ENCODE measurements at regions not wholly inside any gene's neighbourhood (a gene's known extent, or its start where the extent isn't known, plus 50 kb on each side); places are given as distances from the start of the nearest gene placed in this dataset.
A peak's percentile ranks its signal among the peaks of the same experiment; 100 is the strongest.
"Not testable (repeated sequence)": the region's sequence is repeated elsewhere in the genome, so short reads cannot be mapped to it uniquely, and the experiment has no call there.

DNA sequence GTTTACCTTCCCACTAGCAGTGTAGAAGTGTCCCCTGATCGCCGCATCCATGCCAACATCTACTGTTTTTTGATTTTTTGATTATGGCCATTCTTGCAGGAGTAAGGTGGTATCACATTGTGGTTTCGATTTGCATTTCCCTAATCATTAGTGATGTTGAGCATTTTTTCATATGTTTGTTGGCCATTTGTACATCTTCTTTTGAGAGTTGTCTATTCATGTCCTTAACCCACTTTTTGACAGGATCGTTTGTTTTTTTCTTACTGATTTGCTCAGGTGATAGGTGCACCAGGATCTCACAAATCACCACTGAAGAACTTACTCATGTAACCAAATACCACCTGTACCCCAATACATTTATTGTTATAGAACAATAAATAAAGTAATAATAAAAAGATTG lies 114.5 kb downstream of the GATA6 start:
- not testable (repeated sequence) for DNase-seq

DNA sequence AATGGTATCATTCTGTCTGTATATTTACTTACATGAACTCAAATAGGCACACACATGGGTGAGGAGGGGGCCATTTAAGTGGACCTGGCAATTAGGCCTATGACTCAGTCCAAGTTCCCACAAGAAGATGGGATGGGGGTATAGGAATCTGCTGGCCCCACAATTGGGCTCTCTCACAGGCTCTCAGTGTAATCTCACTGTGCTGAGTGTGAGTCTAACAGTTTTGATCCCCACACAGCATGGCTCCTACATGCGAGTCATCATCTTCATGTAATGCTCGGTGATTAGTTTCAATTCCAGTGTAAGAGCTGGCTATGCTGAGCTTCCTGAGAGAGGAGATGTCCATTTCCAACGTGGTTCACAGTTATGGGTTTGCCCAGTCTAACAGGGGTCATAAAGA lies 114.0 kb downstream of the GATA6 start:
- DNase-seq, result peak; percentile 57

GRCh38 chr18:22283116-22283395 lies 113.7 kb downstream of the GATA6 start:
- DNase-seq, result no peak

DNA sequence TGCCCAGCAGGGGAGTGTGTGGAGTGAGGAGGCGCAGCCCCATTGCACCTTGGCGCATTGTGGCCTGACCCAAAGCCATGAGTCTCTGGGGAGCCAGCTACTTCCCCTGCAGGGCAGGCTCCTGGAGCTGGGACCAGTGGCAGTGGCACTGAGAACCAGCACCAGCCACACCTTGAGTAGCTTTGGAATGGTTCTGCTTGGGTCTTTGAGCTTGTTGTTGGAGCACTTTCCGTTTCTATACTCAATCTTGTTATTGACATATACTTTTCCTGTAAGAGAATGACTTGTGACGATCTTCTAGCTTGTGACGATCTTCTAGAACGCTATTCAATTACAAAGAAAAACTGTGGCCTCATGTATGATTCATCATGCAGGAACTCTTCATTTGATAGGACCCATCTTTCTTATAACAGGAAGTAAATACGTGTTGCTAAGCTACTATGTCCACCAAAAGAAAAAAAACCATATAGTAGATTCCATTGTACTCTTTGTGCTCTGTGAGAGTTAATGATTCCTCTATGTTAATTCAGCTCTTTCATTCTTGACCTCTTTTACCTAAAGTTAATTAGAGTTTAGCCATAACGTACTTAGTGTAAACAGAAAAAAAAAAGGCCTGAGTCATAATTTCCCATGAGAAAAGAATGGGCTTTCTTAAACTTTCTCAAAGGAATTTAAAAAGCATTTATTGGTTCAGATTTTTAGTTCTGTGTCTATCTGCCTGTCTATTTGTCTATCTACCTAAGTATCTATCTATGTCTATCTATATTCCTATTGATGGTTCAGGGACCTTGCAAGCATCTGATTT lies 113.1 kb downstream of the GATA6 start:
- peak; percentile 82 for DNase-seq

GRCh38 chr18:22280453-22280750 lies 111.0 kb downstream of the GATA6 start:
- no peak for DNase-seq

DNA sequence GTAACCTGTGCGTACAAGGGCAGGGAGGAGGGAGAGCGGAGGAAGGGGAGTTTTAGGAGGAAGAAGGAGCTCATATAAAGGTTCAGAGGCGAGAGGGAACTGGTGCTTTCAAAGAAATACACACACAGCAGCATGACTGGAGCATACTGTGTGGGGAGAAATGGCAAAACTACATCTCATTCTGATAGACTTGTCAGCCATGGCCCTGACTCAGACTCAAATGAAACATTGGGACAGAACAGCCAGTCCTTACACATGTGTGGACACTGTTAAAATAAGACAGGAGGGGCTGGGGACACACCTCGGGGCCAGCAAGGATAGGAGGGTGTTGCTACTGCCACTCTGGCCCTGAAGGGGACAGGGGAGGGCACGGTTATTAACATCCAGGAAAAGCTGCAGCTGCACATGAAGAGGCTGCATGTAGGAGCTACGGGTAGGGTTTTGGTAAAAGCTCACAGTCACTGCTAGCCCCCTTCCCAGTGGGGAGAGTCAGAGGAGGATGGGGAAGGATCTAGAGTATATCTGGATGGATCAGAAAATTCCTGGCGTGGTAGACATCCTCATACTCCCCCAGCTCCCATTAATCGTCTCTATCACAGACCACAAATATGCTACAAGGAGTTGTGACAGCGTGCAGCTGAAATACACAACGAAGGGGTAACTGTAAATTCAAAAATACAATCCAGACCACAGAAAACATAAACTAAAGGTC lies 110.5 kb downstream of the GATA6 start:
- peak; percentile 80 for DNase-seq

- no peak for DNase-seq
Measured at GRCh38 chr18:22278798-22279197, 109.4 kb downstream of the GATA6 start.

GRCh38 chr18:22277758-22278157 lies 108.4 kb downstream of the GATA6 start:
- no peak for DNase-seq

DNA sequence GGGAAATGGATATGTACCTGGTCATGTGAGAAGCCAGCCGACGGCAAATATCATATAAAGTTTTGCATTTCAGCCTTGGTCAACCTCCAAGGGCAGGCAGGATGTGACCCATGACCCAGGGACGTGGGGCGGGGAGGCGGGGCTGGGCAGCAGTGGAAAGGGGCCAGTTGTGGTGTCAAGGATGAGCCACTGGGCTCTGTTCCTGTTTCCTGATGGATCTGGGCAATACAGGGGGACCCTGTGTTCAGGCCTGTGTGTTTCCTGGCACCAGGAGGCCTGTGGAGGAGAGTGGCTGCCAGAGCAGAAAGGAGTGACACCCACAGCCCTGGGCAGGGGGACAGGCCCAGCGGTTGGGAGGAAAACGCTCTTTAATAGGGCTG lies 106.9 kb downstream of the GATA6 start:
- DNase-seq, result no peak

GRCh38 chr18:22275706-22276333 lies 106.4 kb downstream of the GATA6 start:
- no peak for DNase-seq

DNA sequence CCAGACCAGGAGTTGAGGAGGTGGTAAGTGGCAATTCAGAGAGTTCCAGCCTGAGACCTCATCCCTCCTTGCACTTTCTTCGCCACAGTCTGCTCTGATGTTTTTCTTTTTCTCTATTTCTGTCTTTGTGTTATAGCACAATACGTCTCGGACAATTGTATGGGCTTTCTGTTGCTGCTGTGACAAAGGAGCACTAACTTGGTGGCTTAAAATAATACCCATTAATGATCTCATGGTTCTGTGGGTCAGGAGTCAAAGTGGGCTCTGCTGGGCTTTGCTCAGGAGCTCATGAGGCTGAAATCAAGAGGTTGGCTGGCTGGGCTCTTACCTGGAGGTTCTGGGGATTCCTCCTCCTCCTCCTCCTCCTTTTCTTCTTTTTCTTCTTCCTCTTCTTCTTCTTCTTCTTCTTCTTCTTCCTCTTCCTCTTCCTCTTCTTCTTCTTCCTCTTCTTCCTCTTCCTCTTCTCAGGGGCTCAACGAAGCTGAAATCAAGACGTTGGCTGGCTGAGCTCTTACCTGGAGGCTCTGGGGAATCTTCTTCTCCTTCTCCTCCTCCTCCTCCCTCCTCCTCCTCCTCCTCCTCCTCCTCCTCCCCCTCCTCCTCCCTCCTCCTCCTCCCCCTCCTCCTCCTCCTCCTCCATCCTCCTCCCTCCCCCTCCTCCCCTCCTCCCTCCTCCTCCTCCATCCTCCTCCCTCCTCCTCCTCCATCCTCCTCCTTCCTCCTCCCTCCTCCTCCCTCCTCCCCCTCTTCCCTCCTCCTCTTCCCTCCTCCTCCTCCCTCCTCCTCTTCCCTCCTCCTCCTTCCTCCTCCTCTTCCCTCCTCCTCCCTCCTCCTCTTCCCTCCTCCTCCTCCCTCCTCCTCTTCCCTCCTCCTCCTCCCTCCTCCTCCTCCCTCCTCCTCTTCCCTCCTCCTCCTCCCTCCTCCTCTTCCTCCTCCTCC lies 104.0 kb downstream of the GATA6 start:
- DNase-seq, result no peak

- no peak for DNase-seq
Measured at GRCh38 chr18:22272242-22272641, 102.9 kb downstream of the GATA6 start.

DNA sequence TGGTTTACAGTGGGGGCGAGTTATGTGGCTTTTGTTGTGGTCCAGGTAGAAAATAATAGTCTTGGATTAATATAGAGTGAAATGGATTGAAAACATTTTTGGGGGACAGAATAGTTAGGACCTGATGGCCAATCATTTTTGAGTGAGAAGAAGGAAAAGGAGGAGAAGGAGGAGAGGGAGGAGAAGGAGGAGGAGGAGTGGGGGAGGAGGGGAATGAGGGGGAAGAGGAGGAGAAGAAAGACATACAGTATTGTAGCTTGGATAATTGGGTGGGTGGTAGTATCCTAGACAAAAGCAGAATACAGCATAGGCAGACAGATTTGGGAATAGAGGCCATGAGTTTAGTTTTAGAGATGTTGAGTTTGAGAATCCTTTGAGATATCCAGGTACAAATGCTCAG lies 101.6 kb downstream of the GATA6 start:
- DNase-seq, result no peak

GRCh38 chr18:22268641-22269128 lies 99.3 kb downstream of the GATA6 start:
- no peak for DNase-seq

DNA sequence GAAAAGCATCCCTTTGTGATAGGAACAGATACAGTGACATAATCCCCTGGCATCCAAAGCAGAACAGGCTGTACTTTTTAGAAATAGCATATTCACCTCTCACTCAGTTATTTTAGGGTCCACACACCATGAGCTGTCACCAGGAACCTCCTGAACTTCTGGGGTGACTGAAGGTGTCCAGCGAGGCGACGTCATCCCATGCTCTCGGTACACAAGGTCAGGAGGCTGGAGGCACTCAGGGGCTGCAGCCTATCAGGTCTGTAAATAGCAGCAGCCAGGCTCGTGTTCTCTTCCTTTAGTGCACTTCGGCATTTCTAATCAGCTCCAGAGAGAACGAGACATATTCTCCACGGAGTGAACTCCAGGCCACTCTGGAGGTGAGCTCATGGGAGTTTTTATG lies 98.3 kb downstream of the GATA6 start:
- no peak for DNase-seq

DNA sequence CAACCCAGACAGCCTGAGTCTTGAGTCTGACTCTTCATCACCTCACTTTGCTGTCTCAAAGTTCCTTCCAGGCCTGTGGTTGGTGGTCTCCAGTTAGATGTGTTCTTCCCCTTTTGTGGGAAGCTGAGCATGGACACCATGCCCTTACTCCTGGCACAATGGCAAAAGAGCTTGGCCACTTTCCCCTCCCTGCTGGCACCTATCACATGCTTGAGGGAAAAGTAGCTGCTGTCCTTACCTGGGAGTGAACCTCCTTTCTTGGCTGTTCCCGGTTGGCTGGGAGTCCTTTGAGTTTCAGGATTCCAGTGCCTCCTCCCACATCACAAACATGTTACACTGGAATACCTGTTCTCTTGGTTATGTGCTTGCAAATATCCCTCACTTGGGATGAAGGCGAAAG lies 97.8 kb downstream of the GATA6 start:
- no peak for DNase-seq

DNA sequence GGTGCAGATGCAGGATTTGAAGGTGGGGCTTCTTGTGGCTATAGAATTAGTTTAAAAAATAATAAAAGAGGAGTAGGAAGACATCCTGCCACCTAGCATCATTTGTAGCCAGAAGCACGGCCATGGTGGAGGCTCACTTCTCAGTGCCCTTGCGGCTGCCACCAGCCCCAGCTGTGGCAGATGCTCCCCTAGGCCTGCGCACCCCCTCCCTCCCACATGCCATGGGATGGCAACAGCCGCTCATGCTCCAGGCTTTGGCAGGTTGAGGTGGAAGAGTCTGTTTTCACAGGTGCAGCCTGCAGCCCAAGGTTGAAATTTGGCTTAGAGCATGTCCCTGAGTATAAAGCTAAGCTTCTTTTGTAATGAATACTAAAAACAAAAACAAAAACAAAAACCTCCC lies 96.4 kb downstream of the GATA6 start:
- DNase-seq, result no peak

DNA sequence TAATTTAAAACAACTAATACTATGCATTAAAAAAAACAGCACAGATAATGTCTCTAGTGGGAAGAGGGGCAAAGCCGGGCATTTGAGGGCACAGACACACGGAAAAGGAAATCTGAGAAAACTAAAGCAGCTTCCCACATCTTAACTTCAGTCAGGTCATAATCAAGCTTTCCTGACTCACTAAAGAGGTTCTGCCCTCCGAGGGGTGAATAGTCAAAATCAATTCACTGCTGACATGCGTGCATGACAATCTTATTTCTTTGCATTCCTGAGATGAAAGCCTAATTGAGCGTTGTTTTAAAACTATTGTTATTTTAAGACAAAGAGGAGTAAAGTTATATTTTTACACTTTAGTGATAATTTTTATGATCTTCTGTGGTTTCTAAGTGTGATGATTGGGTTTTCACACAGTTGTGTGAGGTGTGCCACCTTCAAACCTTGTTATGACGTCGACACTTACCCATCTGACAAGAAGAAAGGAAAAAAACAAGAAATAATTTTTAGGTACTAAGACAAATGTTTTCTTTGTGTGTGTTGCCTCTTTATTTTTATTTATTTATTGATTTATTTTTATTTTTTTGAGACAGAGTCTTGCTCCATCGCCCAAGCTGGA lies 90.9 kb downstream of the GATA6 start:
- no peak for DNase-seq

- DNase-seq, result peak; percentile 33
Measured at GRCh38 chr18:22257022-22257543, 87.7 kb downstream of the GATA6 start.

- no peak for DNase-seq
Measured at GRCh38 chr18:22254088-22254487, 84.7 kb downstream of the GATA6 start.

GRCh38 chr18:22253676-22254075 lies 84.3 kb downstream of the GATA6 start:
- DNase-seq, result no peak

- DNase-seq, result no peak
Measured at GRCh38 chr18:22253156-22253555, 83.8 kb downstream of the GATA6 start.
